DMS153 treated with DMSO at 0.1 percent for 48 hours (cell line): ENCODE measurements at regions not wholly inside any gene's neighbourhood (a gene's known extent, or its start where the extent isn't known, plus 50 kb on each side); places are given as distances from the start of the nearest gene placed in this dataset.

Experiments
- DNase-seq: peaks from one replicate; lab custom pipeline; 2025; ENCODE audit not compliant: unreplicated experiment; lab: John Stamatoyannopoulos, UW

GRCh38 chr3:7793786-7794185 is 707.8 kb upstream of the LMCD1 start:
- DNase-seq = no peak

- DNase-seq = no peak
These were observed 703.3 kb upstream of the LMCD1 start for GRCh38 chr3:7798276-7798675.

GRCh38 chr3:7800006-7800780 is 701.4 kb upstream of the LMCD1 start:
- no peak for DNase-seq

GRCh38 chr3:7812490-7812889 is 689.1 kb upstream of the LMCD1 start:
- no peak for DNase-seq

- DNase-seq = peak; percentile 6
These were observed 688.3 kb upstream of the LMCD1 start for GRCh38 chr3:7813365-7813764.

- no peak for DNase-seq
These were observed 684.4 kb upstream of the LMCD1 start for GRCh38 chr3:7817239-7817638.

GRCh38 chr3:7820969-7821368 is 680.7 kb upstream of the LMCD1 start:
- DNase-seq = no peak

GRCh38 chr3:7821858-7822257 is 679.8 kb upstream of the LMCD1 start:
- no peak for DNase-seq

- DNase-seq = no peak
These were observed 660.2 kb upstream of the LMCD1 start for GRCh38 chr3:7841451-7841850.

- DNase-seq = no peak
These were observed 658.2 kb upstream of the LMCD1 start for GRCh38 chr3:7843441-7843840.

GRCh38 chr3:7847021-7847420 is 654.6 kb upstream of the LMCD1 start:
- no peak for DNase-seq

GRCh38 chr3:7847521-7847920 is 654.1 kb upstream of the LMCD1 start:
- no peak for DNase-seq

GRCh38 chr3:7854266-7854665 is 647.4 kb upstream of the LMCD1 start:
- DNase-seq = no peak

GRCh38 chr3:7854721-7855120 is 646.9 kb upstream of the LMCD1 start:
- DNase-seq = no peak

GRCh38 chr3:7865611-7866010 is 636.0 kb upstream of the LMCD1 start:
- DNase-seq = no peak

GRCh38 chr3:7867587-7867986 is 634.0 kb upstream of the LMCD1 start:
- no peak for DNase-seq

GRCh38 chr3:7871003-7871560 is 630.5 kb upstream of the LMCD1 start:
- DNase-seq = no peak

GRCh38 chr3:7874116-7874515 is 627.5 kb upstream of the LMCD1 start:
- no peak for DNase-seq

- no peak for DNase-seq
These were observed 625.7 kb upstream of the LMCD1 start for GRCh38 chr3:7875925-7876324.

GRCh38 chr3:7876741-7877297 is 624.8 kb upstream of the LMCD1 start:
- no peak for DNase-seq

GRCh38 chr3:7877312-7877711 is 624.3 kb upstream of the LMCD1 start:
- no peak for DNase-seq

- DNase-seq = no peak
These were observed 622.1 kb upstream of the LMCD1 start for GRCh38 chr3:7879572-7879971.

GRCh38 chr3:7881946-7882345 is 619.7 kb upstream of the LMCD1 start:
- DNase-seq = no peak
